Neural cell (in vitro differentiated cells): ENCODE measurements at regions not wholly inside any gene's neighbourhood (a gene's known extent, or its start where the extent isn't known, plus 50 kb on each side); places are given as distances from the start of the nearest gene placed in this dataset.

Source experiments
- H2AFZ ChIP-seq: fragments of 200-600, 300-800 bp; sonication (generic), shearing (Covaris generic); 2 replicates; pipeline ENCODE4 v1.6.0; 2014; ENCODE audit warnings: low read depth, mild to moderate bottlenecking, antibody characterized with exemption, low read length, moderate library complexity
- H3F3A ChIP-seq: fragments of 200-600 bp; shearing (Covaris generic); 2 replicates; pipeline ENCODE4 v1.6.1; 2016; ENCODE audit warnings: mild to moderate bottlenecking, moderate library complexity, mixed read lengths, antibody characterized with exemption, low read length; ENCODE audit not compliant: insufficient read depth, poor library complexity, severe bottlenecking
- H3K27ac ChIP-seq: fragments of 200-600, 300-800 bp; sonication (generic), shearing (Covaris generic); 2 replicates; pipeline ENCODE4 v1.5.1; 2014; ENCODE audit warnings: mild to moderate bottlenecking, low read length, moderate library complexity
- H3K27me3 ChIP-seq: fragments of 300-800, 200-600 bp; sonication (generic), shearing (Covaris generic); 2 replicates; pipeline ENCODE4 v1.6.0; 2014; ENCODE audit warnings: mild to moderate bottlenecking, low read depth, low read length, moderate library complexity; ENCODE audit not compliant: insufficient read depth
- H3K36me3 ChIP-seq: fragments of 300-800, 200-600 bp; sonication (generic), shearing (Covaris generic); 2 replicates; pipeline ENCODE4 v1.5.1; 2014; ENCODE audit warnings: mild to moderate bottlenecking, antibody characterized with exemption, low read length, moderate library complexity; ENCODE audit not compliant: insufficient read depth
- H3K4me2 ChIP-seq: fragments of 300-800, 200-600 bp; sonication (generic), shearing (Covaris generic); 2 replicates; pipeline ENCODE4 v1.6.0; 2014; ENCODE audit warnings: mild to moderate bottlenecking, low read length
- H3K4me3 ChIP-seq: fragments of 300-800, 200-600 bp; sonication (generic), shearing (Covaris generic); 2 replicates; pipeline ENCODE4 v1.5.1; 2014; ENCODE audit warnings: mild to moderate bottlenecking, low read length, moderate library complexity
- H3K79me2 ChIP-seq: fragments of 200-600 bp; shearing (Covaris generic); replicated peaks from 2 replicates; pipeline ENCODE4 v1.6.0; 2014; ENCODE audit warnings: mild to moderate bottlenecking, low read length, moderate library complexity; ENCODE audit not compliant: insufficient read depth
- H3K9ac ChIP-seq: fragments of 300-800, 200-600 bp; sonication (generic), shearing (Covaris generic); 2 replicates; pipeline ENCODE4 v1.6.1; 2016; ENCODE audit warnings: mild to moderate bottlenecking, low read length, mixed read lengths
- H3K9me2 ChIP-seq: fragments of 200-600 bp; shearing (Covaris generic); 2 replicates; pipeline ENCODE4 v1.6.1; 2016; ENCODE audit warnings: mild to moderate bottlenecking, low read length, mixed read lengths; ENCODE audit not compliant: insufficient read depth
- H3K9me3 ChIP-seq: fragments of 200-600, 300-800 bp; sonication (generic), shearing (Covaris generic); 2 replicates; pipeline ENCODE4 v1.6.1; 2016; ENCODE audit warnings: mild to moderate bottlenecking, mixed run types, low read length, moderate library complexity, mixed read lengths
- H4K20me1 ChIP-seq: fragments of 200-600 bp; shearing (Covaris generic); 2 replicates; pipeline ENCODE4 v1.6.1; 2016; ENCODE audit warnings: mild to moderate bottlenecking, mixed run types; ENCODE audit not compliant: insufficient read depth
- EP300 ChIP-seq: fragments of 450-650 bp; conservative IDR thresholded peaks from 2 replicates; pipeline ENCODE4 v1.6.1; 2014; ENCODE audit warnings: antibody characterized with exemption, mild to moderate bottlenecking, moderate library complexity; ENCODE audit not compliant: poor library complexity, severe bottlenecking
- EZH2 ChIP-seq: fragments of 200-600, 300-800 bp; shearing (Covaris generic), sonication (generic); IDR thresholded peaks from 2 replicates; pipeline ENCODE4 v1.6.1; 2014; ENCODE audit warnings: antibody characterized with exemption, low read length, borderline replicate concordance, mild to moderate bottlenecking; ENCODE audit not compliant: insufficient read depth, poor library complexity, severe bottlenecking
- MXI1 ChIP-seq: fragments of 450-650 bp; conservative IDR thresholded peaks from 2 replicates; pipeline ENCODE4 v1.6.1; 2014; ENCODE audit warnings: antibody characterized with exemption, mild to moderate bottlenecking; ENCODE audit not compliant: poor library complexity, severe bottlenecking
- POLR2AphosphoS5 ChIP-seq: IDR thresholded peaks from 2 replicates; pipeline ENCODE4 v1.6.1; 2012
- RAD21 ChIP-seq: fragments of 450-650 bp; conservative IDR thresholded peaks from 2 replicates; pipeline ENCODE4 v1.6.1; 2014; ENCODE audit warnings: antibody characterized with exemption, mild to moderate bottlenecking, moderate library complexity
- REST ChIP-seq: IDR thresholded peaks from 2 replicates; pipeline ENCODE4 v1.6.1; 2012; ENCODE audit warnings: borderline replicate concordance
- SMC3 ChIP-seq: fragments of 450-650 bp; conservative IDR thresholded peaks from 2 replicates; pipeline ENCODE4 v1.6.1; 2014; ENCODE audit warnings: antibody characterized with exemption, mild to moderate bottlenecking, moderate library complexity; ENCODE audit not compliant: poor library complexity
- TAF1 ChIP-seq: IDR thresholded peaks from 2 replicates; pipeline ENCODE4 v1.6.1; 2012; ENCODE audit warnings: low read depth
- TF ChIP-seq, protein P1 (sequence below): fragments of 450-650 bp; IDR thresholded peaks from 2 replicates; pipeline ENCODE4 v1.5.1; 2014; ENCODE audit warnings: antibody characterized with exemption, mild to moderate bottlenecking, moderate library complexity; ENCODE audit not compliant: poor library complexity, severe bottlenecking

DNA sequence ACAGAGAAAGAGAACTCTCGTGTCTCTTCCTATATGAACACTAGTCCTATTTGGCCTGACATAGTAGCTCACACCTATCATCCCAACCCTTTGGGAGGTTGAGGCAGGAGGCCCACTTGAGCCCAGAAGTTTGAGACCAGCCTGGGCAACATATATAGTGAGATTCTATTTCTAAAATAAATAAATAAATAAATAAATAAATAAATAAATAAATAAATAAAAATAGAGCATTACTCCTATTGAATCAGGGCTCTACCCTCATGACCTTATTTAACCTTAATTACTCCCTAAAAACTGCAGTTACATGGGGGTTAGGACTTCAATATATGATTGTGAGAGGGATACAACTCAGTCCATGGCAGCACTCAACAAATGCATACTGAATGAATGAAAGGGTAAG lies 61.2 kb upstream of the GSC start:
- no peaks in the 10 kb centered on the region for H3K9me2 ChIP-seq
- H3K9me3 ChIP-seq: no peaks in the 10 kb centered on the region
- H4K20me1 ChIP-seq: no peaks in the 10 kb centered on the region
- no peaks in the 10 kb centered on the region for H3F3A ChIP-seq
- no peak overlapping the region for H3K4me2 ChIP-seq
- TF ChIP-seq REST: no peak
- no peak for TF ChIP-seq RAD21
- H3K27ac ChIP-seq: no peak overlapping the region
- no peaks in the 10 kb centered on the region for H3K27me3 ChIP-seq
- H2AFZ ChIP-seq: no peak overlapping the region
- no peaks in the 10 kb centered on the region for H3K79me2 ChIP-seq
- H3K36me3 ChIP-seq: no peaks in the 10 kb centered on the region
- H3K9ac ChIP-seq: no peak overlapping the region
- H3K4me3 ChIP-seq: no peak overlapping the region

- no peak overlapping the region for H3K9ac ChIP-seq
- no peak overlapping the region for H3K4me2 ChIP-seq
- no peaks in the 10 kb centered on the region for H3K9me2 ChIP-seq
- H3K27ac ChIP-seq: no peak overlapping the region
- H3K27me3 ChIP-seq: no peaks in the 10 kb centered on the region
- H3K4me3 ChIP-seq: no peak overlapping the region
- no peaks in the 10 kb centered on the region for H3F3A ChIP-seq
- TF ChIP-seq EP300 (no peak), REST (no peak), POLR2AphosphoS5 (no peak), TAF1 (no peak), SMC3 (no peak), MXI1 (no peak), RAD21 (no peak), EZH2 (no peak)
- TF ChIP-seq, protein P1, sequence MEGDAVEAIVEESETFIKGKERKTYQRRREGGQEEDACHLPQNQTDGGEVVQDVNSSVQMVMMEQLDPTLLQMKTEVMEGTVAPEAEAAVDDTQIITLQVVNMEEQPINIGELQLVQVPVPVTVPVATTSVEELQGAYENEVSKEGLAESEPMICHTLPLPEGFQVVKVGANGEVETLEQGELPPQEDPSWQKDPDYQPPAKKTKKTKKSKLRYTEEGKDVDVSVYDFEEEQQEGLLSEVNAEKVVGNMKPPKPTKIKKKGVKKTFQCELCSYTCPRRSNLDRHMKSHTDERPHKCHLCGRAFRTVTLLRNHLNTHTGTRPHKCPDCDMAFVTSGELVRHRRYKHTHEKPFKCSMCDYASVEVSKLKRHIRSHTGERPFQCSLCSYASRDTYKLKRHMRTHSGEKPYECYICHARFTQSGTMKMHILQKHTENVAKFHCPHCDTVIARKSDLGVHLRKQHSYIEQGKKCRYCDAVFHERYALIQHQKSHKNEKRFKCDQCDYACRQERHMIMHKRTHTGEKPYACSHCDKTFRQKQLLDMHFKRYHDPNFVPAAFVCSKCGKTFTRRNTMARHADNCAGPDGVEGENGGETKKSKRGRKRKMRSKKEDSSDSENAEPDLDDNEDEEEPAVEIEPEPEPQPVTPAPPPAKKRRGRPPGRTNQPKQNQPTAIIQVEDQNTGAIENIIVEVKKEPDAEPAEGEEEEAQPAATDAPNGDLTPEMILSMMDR: no peak
- no peak overlapping the region for H2AFZ ChIP-seq
- no peaks in the 10 kb centered on the region for H3K79me2 ChIP-seq
- no peaks in the 10 kb centered on the region for H4K20me1 ChIP-seq
- H3K36me3 ChIP-seq: no peaks in the 10 kb centered on the region
- H3K9me3 ChIP-seq: no peaks in the 10 kb centered on the region
Observed at GRCh38 chr14:94827711-94828447, 58.0 kb upstream of the GSC start.
